H9 (cell line): ENCODE measurements at regions not wholly inside any gene's neighbourhood (a gene's known extent, or its start where the extent isn't known, plus 50 kb on each side); places are given as distances from the start of the nearest gene placed in this dataset.

Source experiments
- DNase-seq: peaks from one replicate; pipeline ENCODE4 v3.0.0-alpha.2; 2017
- H2AFZ ChIP-seq: one replicate; pipeline ENCODE4 v1.6.1; 2013; ENCODE audit warnings: mild to moderate bottlenecking, low read length, control low read depth, moderate library complexity
- H2AK5ac ChIP-seq: 2 replicates; pipeline ENCODE4 v1.6.1; 2013; ENCODE audit warnings: low read length, control low read depth, mixed read lengths; ENCODE audit not compliant: insufficient read length
- H2BK120ac ChIP-seq: one replicate; pipeline ENCODE4 v1.6.1; 2013; ENCODE audit warnings: low read depth, mild to moderate bottlenecking, low read length, control low read depth, inconsistent platforms; ENCODE audit not compliant: poor library complexity, severe bottlenecking
- H2BK12ac ChIP-seq: 2 replicates; pipeline ENCODE4 v1.6.1; 2013; ENCODE audit warnings: low read length, control low read depth, mixed read lengths, low read depth; ENCODE audit not compliant: insufficient read length
- H2BK15ac ChIP-seq: 2 replicates; pipeline ENCODE4 v1.6.1; 2013; ENCODE audit warnings: low read depth, low read length, control low read depth
- H2BK20ac ChIP-seq: one replicate; pipeline ENCODE4 v1.6.1; 2013; ENCODE audit warnings: low read depth, mild to moderate bottlenecking, low read length, control low read depth, inconsistent platforms; ENCODE audit not compliant: poor library complexity, severe bottlenecking
- H2BK5ac ChIP-seq: 2 replicates; pipeline ENCODE4 v1.6.1; 2013; ENCODE audit warnings: low read length, control low read depth, mixed read lengths; ENCODE audit not compliant: insufficient read length
- H3K14ac ChIP-seq: 2 replicates; pipeline ENCODE4 v1.6.1; 2013; ENCODE audit warnings: low read length, control low read depth; ENCODE audit not compliant: insufficient read depth
- H3K18ac ChIP-seq: 2 replicates; pipeline ENCODE4 v1.6.1; 2013; ENCODE audit warnings: low read depth, mild to moderate bottlenecking, mixed read lengths, low read length, control low read depth; ENCODE audit not compliant: insufficient read length
- H3K23ac ChIP-seq: 2 replicates; pipeline ENCODE4 v1.6.1; 2013; ENCODE audit warnings: low read length, control low read depth, mixed read lengths, low read depth; ENCODE audit not compliant: insufficient read length
- H3K23me2 ChIP-seq: 2 replicates; pipeline ENCODE4 v1.6.1; 2013; ENCODE audit warnings: low read depth, mild to moderate bottlenecking, mixed read lengths, low read length, control low read depth; ENCODE audit not compliant: insufficient read length, poor library complexity, severe bottlenecking
- H3K27ac ChIP-seq: 2 replicates; pipeline ENCODE4 v1.5.1; 2013; ENCODE audit warnings: low read length, control low read depth, mixed read lengths, low read depth; ENCODE audit not compliant: insufficient read length
- H3K27me3 ChIP-seq: 2 replicates; pipeline ENCODE4 v1.6.1; 2013; ENCODE audit warnings: low read length, control low read depth, inconsistent platforms; ENCODE audit not compliant: insufficient read depth
- H3K4ac ChIP-seq: 2 replicates; pipeline ENCODE4 v1.6.1; 2013; ENCODE audit warnings: low read depth, mild to moderate bottlenecking, control low read depth, inconsistent platforms, low read length, moderate library complexity
- H3K4me1 ChIP-seq: 2 replicates; pipeline ENCODE4 v1.6.1; 2013; ENCODE audit warnings: low read length, control low read depth, inconsistent platforms; ENCODE audit not compliant: insufficient read depth
- H3K4me2 ChIP-seq: 2 replicates; pipeline ENCODE4 v1.6.1; 2013; ENCODE audit warnings: low read length, control low read depth, mixed read lengths; ENCODE audit not compliant: insufficient read length, insufficient read depth
- H3K56ac ChIP-seq: 2 replicates; pipeline ENCODE4 v1.6.1; 2013; ENCODE audit warnings: low read depth, mild to moderate bottlenecking, mixed read lengths, low read length, control low read depth; ENCODE audit not compliant: insufficient read length
- H3K79me1 ChIP-seq: 2 replicates; pipeline ENCODE4 v1.6.1; 2013; ENCODE audit warnings: low read depth, mild to moderate bottlenecking, moderate library complexity, low read length, control low read depth, inconsistent platforms; ENCODE audit not compliant: insufficient read depth, poor library complexity, severe bottlenecking
- H3K79me2 ChIP-seq: 2 replicates; pipeline ENCODE4 v1.6.1; 2013; ENCODE audit warnings: low read length, control low read depth, inconsistent platforms; ENCODE audit not compliant: insufficient read depth
- H3K9ac ChIP-seq: 2 replicates; pipeline ENCODE4 v1.6.1; 2013; ENCODE audit warnings: low read length, control low read depth, mixed read lengths; ENCODE audit not compliant: insufficient read length; ENCODE audit errors: extremely low read depth
- H3K9me3 ChIP-seq: one replicate; pipeline ENCODE4 v1.6.1; 2013; ENCODE audit warnings: low read depth, low read length, inconsistent platforms; ENCODE audit not compliant: control insufficient read depth
- H3T11ph ChIP-seq: one replicate; pipeline ENCODE4 v1.6.1; 2013; ENCODE audit warnings: mild to moderate bottlenecking, low read length, control low read depth, inconsistent platforms
- H4K20me1 ChIP-seq: one replicate; pipeline ENCODE4 v1.6.1; 2013; ENCODE audit not compliant: control insufficient read depth, insufficient read length, insufficient read depth
- H4K5ac ChIP-seq: 2 replicates; pipeline ENCODE4 v1.6.1; 2013; ENCODE audit warnings: low read depth, mild to moderate bottlenecking, mixed read lengths, low read length, control low read depth; ENCODE audit not compliant: insufficient read length
- H4K8ac ChIP-seq: replicated peaks from 2 replicates; pipeline ENCODE4 v1.6.1; 2013; ENCODE audit warnings: low read length, control low read depth, mixed read lengths, low read depth; ENCODE audit not compliant: insufficient read length
- H4K91ac ChIP-seq: 2 replicates; pipeline ENCODE4 v1.6.1; 2013; ENCODE audit warnings: low read depth, mild to moderate bottlenecking, moderate library complexity, mixed read lengths, low read length, control low read depth; ENCODE audit not compliant: insufficient read length
- H3K27ac Mint-ChIP-seq, 3 experiments: 2 replicates in 2 of 3; 3 replicates in 1 of 3; pipeline ENCODE4 v1.8.0; 2020 to 2021; ENCODE audit warnings: mixed read lengths in 3 of 3, mild to moderate bottlenecking in 1 of 3, moderate library complexity in 1 of 3
- H3K27me3 Mint-ChIP-seq: 2 replicates; pipeline ENCODE4 v1.8.0; 2021; ENCODE audit warnings: low read depth, mild to moderate bottlenecking, moderate library complexity, mixed read lengths
- H3K36me3 Mint-ChIP-seq, 3 experiments: 2 replicates in 2 of 3; 3 replicates in 1 of 3; pipeline ENCODE4 v1.8.0; 2020 to 2021; ENCODE audit warnings: low read depth in 3 of 3, mixed read lengths in 3 of 3; ENCODE audit not compliant: insufficient read depth in 1 of 3
- H3K4me1 Mint-ChIP-seq, 2 experiments: 2 replicates each; pipeline ENCODE4 v1.8.0; 2020; ENCODE audit warnings: mixed read lengths in 2 of 2
- H3K4me3 Mint-ChIP-seq, 2 experiments: 2 replicates in 1 of 2; 3 replicates in 1 of 2; pipeline ENCODE4 v1.8.0; 2020 to 2021; ENCODE audit warnings: mild to moderate bottlenecking in 2 of 2, mixed read lengths in 2 of 2, moderate library complexity in 1 of 2
- H3K9me3 Mint-ChIP-seq, 2 experiments: 2 replicates in 1 of 2; 3 replicates in 1 of 2; pipeline ENCODE4 v1.8.0; 2020; ENCODE audit warnings: mild to moderate bottlenecking in 2 of 2, mixed read lengths in 2 of 2, moderate library complexity in 1 of 2
- CTCF ChIP-seq: fragments of 200-600 bp; sonication (generic); conservative IDR thresholded peaks from 3 replicates; pipeline ENCODE4 v1.8.0; 2021; ENCODE audit warnings: antibody characterized with exemption, mild to moderate bottlenecking
- WGBS: extraction: QIAGEN DNeasy Blood & Tissue Kit; methylation state at CpG from one replicate; pipeline ENCODE4 v1.1.7; 2013; ENCODE audit warnings: missing lambda C conversion rate, low lambda C conversion rate, mixed read lengths; ENCODE audit not compliant: insufficient read length; ENCODE audit errors: extremely low coverage; 5-methylcytosine and 5-hydroxymethylcytosine counted together

GRCh38 chr10:63766745-63767137 lies 245.5 kb downstream of the REEP3 start:
- H2BK15ac ChIP-seq = no peak overlapping the region
- no peak overlapping the region for H2BK12ac ChIP-seq
- H3K79me2 ChIP-seq = no peaks in the 10 kb centered on the region; the same call in 1 of the 2 replicates
- H3K14ac ChIP-seq = no peak overlapping the region
- no peaks in the 10 kb centered on the region for H3K9me3 ChIP-seq
- no peak overlapping the region for H2BK120ac ChIP-seq
- no peaks in the 10 kb centered on the region for H3K23me2 ChIP-seq
- Mint-ChIP-seq H3K9me3 (no peaks in the 10 kb centered on the region), H3K27me3 (no peaks in the 10 kb centered on the region), H3K4me1 (peaks cover 10 to 14% of the 10 kb centered on the region in 2 experiments), H3K36me3 (no peaks in the 10 kb centered on the region), H3K27ac (no peak overlapping the region), H3K4me3 (no peak overlapping the region)
- no peak overlapping the region for H3K4ac ChIP-seq
- no peaks in the 10 kb centered on the region for H3K27me3 ChIP-seq
- TF ChIP-seq CTCF = no peak
- H4K91ac ChIP-seq = no peak overlapping the region
- no peak overlapping the region for H2BK20ac ChIP-seq
- H3K23ac ChIP-seq = no peak overlapping the region
- no peaks in the 10 kb centered on the region for H3K79me1 ChIP-seq
- H3K27ac ChIP-seq = no peak overlapping the region
- no peak overlapping the region for H3K9ac ChIP-seq
- H4K8ac ChIP-seq = no peak overlapping the region
- peak overlapping the region; percentile 33 for H2AFZ ChIP-seq
- no peak overlapping the region for H3K18ac ChIP-seq
- H3K4me2 ChIP-seq = no peak overlapping the region
- H2BK5ac ChIP-seq = no peak overlapping the region
- no CpG with 5 or more reads among the region's 2 CpGs for WGBS
- no peak overlapping the region for H3T11ph ChIP-seq
- H4K20me1 ChIP-seq = no peaks in the 10 kb centered on the region
- H2AK5ac ChIP-seq = no peak overlapping the region
- peaks cover 5% of the 10 kb centered on the region; the same call in 1 of the 2 replicates for H3K4me1 ChIP-seq
- no peak for DNase-seq
- no peak overlapping the region for H3K56ac ChIP-seq
- H4K5ac ChIP-seq = no peak overlapping the region
